GM21360 (cell line): ENCODE measurements at regions not wholly inside any gene's neighbourhood (a gene's known extent, or its start where the extent isn't known, plus 50 kb on each side); places are given as distances from the start of the nearest gene placed in this dataset.

Experiments used
- ATAC-seq: cut with Tn5 transposase; IDR thresholded peaks from one replicate; pipeline ENCODE4 v1.9.1; 2021; ENCODE audit warnings: mild to moderate bottlenecking, moderate library complexity; ENCODE audit not compliant: unreplicated experiment

- no peak for ATAC-seq
These were observed 301.4 kb upstream of the STXBP5 start for GRCh38 chr6:146902846-146903245.

DNA sequence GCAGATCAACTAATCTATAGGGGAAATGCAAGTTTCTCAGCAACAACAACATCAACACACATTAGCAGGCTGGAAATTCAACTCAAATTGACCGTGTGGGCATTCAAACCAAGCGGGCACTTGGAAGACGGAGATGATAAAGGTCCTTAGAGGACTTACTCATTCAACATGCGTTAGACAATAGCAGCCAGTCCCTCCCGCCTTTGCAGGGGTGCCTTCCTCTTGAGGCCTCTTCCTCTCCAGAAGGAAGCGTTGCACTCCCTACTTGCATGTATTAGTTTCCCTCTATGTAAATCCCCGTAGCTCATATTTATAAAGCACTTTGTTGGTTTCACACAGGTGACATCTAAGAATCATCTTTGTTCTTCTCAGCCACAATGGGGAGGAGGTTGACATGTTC lies 300.8 kb upstream of the STXBP5 start:
- no peak for ATAC-seq

- no peak for ATAC-seq
These were observed 299.6 kb upstream of the STXBP5 start for GRCh38 chr6:146904596-146904995.

DNA sequence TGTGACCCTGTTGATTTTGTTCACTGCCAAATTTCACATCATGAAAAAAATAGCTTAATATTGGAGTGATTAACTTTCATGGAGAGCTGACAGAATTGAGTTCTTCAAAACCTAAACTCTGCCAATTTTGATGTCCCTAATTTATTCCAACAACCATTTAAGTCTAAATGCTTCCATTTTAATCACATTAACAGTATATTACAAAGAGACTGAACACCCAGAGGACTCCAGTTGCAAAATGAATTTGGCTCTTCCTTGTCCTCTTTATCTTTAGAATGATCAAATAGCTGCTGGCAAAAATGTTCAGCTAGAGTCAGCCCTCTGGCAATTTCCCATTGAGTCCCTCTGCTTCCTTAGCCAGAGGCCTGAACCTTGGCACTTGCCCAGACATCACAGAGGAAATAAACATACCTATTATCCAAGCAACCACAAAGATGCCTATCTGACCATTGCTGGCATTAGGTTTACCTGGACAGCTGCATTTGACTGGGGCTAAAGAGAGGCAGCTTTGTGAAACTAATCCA lies 299.0 kb upstream of the STXBP5 start:
- ATAC-seq = no peak

DNA sequence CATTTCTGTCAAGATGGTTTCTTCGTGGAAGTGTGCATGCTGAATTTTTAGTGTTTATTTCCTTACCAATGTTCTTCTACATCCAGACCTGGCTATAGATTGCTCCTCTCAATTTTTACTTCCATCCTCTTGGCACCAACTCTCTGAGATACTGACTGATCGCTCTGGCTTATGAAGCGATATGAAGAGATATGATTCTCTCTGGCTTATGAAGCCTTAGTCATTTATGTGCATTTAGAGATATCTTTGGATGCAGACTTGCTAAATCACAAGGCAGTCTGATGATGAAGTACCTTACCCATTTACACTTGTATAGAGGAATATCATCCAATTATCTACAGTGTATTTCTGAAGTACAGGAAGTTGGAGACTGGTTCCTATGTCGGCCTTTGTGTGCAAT lies 295.4 kb upstream of the STXBP5 start:
- ATAC-seq = no peak

DNA sequence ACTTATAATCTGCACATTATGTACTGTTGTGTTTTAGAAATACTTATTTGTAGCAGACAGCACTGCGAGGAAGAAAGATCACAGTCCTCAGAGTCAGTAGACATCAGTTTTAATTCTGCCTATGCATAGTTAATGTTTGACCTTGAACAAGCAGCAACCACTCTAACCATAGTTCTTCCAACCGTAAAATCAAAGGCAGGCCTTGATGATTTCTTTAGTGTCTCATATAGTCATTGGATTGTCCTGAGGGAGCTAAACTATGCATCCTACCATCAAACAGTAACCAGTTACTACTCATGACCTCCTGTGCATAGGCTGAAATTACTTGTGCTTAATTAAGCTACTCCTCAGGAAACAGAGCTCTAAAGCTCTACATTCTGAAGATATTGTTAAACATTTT lies 294.8 kb upstream of the STXBP5 start:
- no peak for ATAC-seq

DNA sequence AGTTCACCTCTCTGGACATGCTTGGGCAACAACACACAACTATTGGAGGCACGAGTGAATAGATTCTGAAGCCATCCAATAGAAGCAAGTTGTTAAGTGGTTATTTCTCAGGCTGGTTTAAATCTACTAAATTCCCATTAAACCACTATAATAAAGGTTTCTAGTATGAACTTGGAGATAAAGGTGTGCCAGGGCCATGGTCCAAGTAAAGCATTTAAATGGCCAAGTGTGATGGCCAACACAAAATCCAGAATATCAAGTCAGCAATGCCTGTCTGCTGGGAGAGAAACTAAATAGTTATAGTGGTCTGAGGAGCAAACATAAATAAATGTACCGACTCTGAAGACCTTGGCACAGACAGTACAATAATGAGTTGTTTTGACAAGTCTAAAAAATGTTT lies 294.3 kb upstream of the STXBP5 start:
- no peak for ATAC-seq

DNA sequence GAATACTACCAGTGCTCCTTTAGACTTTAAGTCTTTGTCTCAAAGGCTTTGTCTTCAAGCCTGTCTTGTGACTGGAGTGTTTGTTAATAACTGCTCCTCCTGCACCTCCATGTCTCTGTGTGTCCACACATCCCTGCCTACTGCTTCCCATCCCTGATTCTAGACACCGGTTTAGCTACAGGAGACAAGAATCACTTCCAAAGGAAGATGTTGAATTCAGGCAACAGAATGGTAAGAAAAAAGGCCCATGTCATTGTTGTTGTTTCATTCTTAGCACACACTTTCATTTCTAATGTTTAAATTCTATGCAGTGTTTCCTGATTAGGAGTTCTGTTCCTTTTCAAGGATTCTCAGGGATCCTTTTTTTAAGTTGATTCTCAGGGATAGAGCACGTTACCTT lies 293.6 kb upstream of the STXBP5 start:
- ATAC-seq = no peak

DNA sequence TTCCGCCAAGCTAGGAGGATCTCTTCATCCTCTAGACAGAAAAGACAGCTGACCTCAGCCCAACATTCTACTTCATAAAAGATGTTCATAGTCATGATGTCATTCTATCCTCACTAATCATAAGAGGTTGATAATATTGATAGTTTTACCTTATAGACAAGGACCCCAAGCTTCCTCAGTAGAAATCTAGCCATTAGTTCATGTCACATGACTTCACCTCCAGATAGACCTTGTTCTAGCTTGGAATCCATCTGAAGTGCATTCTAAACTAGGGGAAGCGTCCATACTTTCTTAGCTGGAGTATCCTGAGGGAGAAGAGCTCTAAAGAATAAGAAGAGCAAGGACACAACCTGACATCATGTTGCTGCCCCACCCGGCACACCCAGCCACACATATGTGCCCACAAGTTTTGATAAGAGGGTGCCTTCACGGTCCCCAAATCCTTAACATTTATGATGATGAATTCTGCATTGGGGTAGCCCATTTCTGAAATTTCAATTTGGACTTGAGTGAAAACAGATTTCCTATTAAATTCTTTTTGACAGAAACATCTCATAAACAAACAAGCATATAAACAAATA lies 292.5 kb upstream of the STXBP5 start:
- ATAC-seq = no peak

DNA sequence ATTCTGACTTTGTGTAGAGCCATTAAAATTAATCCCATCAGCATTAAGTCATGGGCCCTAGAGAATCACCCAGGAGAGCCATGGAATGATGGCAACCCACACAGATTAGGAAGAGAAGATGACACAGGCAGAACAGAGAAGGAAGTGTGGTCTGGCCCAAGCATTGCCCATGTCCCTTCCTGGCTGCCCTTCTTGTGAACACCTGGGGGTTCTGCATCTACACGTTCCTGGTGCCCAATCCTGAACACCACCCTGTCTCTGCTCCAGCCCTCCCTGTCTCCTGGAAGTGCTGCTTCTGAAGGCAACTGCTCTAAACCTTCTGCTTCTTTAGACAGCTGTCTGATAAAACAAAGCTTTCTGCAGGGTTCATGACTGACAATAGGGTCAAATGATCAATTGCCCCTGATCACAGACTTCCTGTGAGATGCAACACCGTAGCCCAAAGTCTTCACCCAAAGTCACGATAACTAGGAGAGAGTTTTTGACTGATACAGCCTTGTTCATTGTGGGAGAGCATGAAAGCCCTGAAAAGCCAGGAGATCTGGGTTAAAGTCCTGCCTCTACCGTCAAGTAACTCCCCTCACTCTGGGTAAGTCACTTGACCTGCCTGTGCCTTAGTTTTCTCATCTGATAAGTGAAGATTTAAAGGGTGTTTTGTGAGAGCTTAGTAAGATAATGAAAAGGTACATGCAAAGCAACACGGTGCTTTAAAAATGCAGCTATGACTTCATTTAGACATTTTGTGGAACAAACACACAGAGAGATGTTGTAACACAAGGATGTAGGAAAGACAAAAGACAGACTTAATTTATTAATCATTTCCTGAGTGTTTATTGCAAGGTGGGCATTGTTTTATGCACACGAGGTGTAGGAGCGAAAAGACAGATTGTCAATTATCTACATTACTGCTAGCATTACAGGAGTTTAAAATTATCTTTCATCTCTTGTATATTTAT lies 291.2 kb upstream of the STXBP5 start:
- ATAC-seq = no peak

DNA sequence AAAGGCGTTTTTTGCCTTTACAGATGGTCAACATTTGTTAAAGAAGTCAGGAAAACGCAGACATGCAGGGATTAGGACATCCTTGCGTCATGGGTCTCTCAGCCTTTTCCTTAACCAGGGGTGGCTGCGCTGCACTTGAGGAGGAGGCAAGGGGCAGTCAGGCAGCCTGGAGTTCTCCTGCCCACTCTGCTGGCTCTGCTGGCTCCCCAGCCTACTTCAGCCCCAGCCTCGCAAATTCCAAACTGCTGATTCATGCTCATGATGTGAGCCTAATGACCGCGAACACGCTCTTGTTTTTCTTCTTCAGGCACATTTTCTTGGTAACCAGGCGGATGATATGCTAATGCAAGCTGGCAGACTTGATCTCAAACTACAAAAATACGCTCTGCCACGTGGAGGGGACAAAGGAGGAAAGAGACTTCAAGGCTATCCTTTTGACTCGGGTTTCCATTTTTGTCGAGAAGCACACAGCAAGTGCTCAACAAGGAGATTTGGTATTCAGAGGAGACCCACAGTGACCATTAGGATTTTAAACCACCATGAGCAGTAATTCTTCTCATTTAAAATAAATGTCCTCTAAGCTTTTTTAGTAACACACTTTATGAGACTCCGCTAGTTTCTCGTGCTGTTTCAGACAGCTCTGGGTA lies 290.3 kb upstream of the STXBP5 start:
- no peak for ATAC-seq

GRCh38 chr6:146914489-146915483 lies 289.4 kb upstream of the STXBP5 start:
- no peak for ATAC-seq

GRCh38 chr6:146915671-146916127 lies 288.5 kb upstream of the STXBP5 start:
- ATAC-seq = no peak

- ATAC-seq = no peak
These were observed 287.7 kb upstream of the STXBP5 start for GRCh38 chr6:146916435-146917025.

DNA sequence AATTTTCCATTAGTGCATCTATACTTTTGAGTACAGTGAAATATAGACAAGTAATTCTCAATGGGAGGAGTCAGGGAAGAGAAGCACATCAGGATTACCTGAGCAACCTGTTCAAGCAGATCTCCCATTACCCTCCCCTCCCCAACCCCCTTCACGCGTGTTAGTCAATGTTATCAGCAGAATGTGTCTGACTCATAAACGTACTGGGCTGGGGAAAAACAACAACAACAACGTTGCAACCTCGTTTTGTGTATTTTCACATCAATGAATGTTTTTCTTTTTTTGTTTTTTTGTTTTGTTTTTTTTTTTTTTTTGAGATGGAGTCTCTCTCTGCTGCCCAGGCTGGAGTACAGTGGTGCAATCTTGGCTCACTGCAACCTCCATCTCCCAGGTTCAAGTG lies 287.0 kb upstream of the STXBP5 start:
- ATAC-seq = no peak

- ATAC-seq = no peak
These were observed 286.2 kb upstream of the STXBP5 start for GRCh38 chr6:146917979-146918378.

DNA sequence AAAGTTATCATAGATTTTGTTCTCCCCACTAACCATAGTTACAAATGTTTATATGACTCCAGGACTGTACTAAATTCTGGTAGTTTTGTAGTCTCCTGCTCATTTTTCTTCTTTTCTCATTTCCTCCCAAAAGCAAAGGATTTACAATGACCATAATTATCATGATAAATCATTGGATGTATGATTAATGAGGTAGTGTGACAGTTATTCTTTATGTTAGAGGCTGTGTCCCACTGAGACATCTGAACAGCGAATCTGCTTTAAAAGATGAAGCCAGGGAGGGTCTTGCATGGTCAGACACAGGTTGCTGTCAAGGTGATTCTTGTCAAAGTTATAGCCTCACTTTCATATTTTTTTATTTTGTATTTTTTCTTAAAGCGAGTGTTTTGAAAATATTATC lies 285.2 kb upstream of the STXBP5 start:
- ATAC-seq = no peak

DNA sequence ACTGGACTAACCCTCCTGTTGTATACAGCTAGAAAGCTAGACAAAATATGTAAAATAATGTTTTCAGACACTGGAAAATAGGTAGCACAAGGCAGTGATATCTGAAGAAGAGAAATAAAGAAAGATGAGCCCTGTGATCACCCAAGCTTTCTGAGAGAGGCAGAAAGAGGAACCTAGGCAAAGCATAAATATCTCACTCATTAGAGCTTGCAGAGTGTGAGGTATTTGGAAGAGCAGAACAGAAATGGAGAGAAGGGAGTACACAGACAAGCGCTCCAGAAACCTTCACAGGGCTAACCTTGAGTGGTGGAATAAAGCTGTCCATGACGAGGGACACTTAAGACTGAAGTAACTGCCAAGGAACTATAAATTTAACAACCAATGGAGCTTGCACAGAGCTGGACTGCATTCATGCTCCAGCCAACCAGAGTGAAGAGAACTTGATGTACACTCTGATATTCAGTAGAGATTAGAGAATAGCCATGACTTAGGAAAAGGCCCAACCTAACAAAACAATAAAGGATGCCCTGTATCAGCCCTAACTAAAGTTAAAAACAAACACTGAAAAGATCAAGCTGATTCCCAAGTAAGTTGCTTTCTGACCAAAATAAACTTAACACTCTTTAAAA lies 280.9 kb upstream of the STXBP5 start:
- ATAC-seq = no peak

- ATAC-seq = no peak
These were observed 278.4 kb upstream of the STXBP5 start for GRCh38 chr6:146925846-146926245.

GRCh38 chr6:146928503-146928902 lies 275.7 kb upstream of the STXBP5 start:
- ATAC-seq = no peak
